ENCODE measurements at regions not wholly inside any gene's neighbourhood (a gene's known extent, or its start where the extent isn't known, plus 50 kb on each side); places are given as distances from the start of the nearest gene placed in this dataset.
A peak's percentile ranks its signal among the peaks of the same experiment; 100 is the strongest.

- Histone ChIP-seq H4K8ac (ENCODE audit: low read depth, low read length) (no peak overlapping the region), H3K27ac (ENCODE audit: low read depth, low read length) (no peak overlapping the region), H3K14ac (ENCODE audit: low read length) (no peak overlapping the region), H2BK5ac (ENCODE audit: low read depth, low read length, poor library complexity) (no peak overlapping the region), H3K27me3 (ENCODE audit: insufficient read depth, low read length) (no peaks in the 10 kb centered on the region), H3K4me3 (ENCODE audit: low read depth, low read length) (no peak overlapping the region), H3K9me3 (ENCODE audit: insufficient read depth, low read depth, low read length) (no peaks in the 10 kb centered on the region), H3K18ac (ENCODE audit: low read length) (no peak overlapping the region), H3K4me1 (ENCODE audit: control insufficient read depth in 1 of 2, insufficient read depth in 2 of 2, low read length in 2 of 2) (peaks cover 19 to 20% of the 10 kb centered on the region in 2 experiments), H4K91ac (ENCODE audit: low read depth, low read length) (peak overlapping the region; percentile 1), H2AFZ (ENCODE audit: insufficient read depth, low read length, poor library complexity) (no peak overlapping the region), H3K4me2 (ENCODE audit: low read length) (no peak overlapping the region), H3K36me3 (ENCODE audit: control insufficient read depth in 1 of 2, insufficient read depth in 2 of 2, low read length in 2 of 2) (no peaks in the 10 kb centered on the region), H3K79me1 (ENCODE audit: low read length) (peaks cover 13% of the 10 kb centered on the region), H2AK5ac (ENCODE audit: low read length) (no peak overlapping the region), H3K4ac (ENCODE audit: low read depth, low read length) (no peak overlapping the region), H2BK12ac (ENCODE audit: low read length) (peak overlapping the region; percentile 15), H3K23ac (ENCODE audit: low read length) (no peak overlapping the region), H4K12ac (ENCODE audit: low read depth, low read length) (no peak overlapping the region), H3K9ac (ENCODE audit: low read length) (no peak overlapping the region), H3K79me2 (ENCODE audit: control insufficient read depth, insufficient read depth, low read length, poor library complexity) (no peaks in the 10 kb centered on the region), H2BK120ac (ENCODE audit: insufficient read depth, low read length, poor library complexity) (no peak overlapping the region)
- WGBS (ENCODE audit: extremely low coverage, insufficient coverage, insufficient read length): 100% methylated on average over 2 of the region's 7 CpGs
- no peak for DNase-seq
Measured at GRCh38 chr13:40160618-40161350, 505.3 kb downstream of the COG6 start.

GRCh38 chr13:40161351-40161810 lies 505.1 kb downstream of the FOXO1 start:
- Histone ChIP-seq H3K36me3 (ENCODE audit: control insufficient read depth in 1 of 2, insufficient read depth in 2 of 2, low read length in 2 of 2) (no peaks in the 10 kb centered on the region), H3K18ac (ENCODE audit: low read length) (no peak overlapping the region), H4K91ac (ENCODE audit: low read depth, low read length) (no peak overlapping the region), H3K4me3 (ENCODE audit: low read depth, low read length) (no peak overlapping the region), H3K79me2 (ENCODE audit: control insufficient read depth, insufficient read depth, low read length, poor library complexity) (no peaks in the 10 kb centered on the region), H3K27ac (ENCODE audit: low read depth, low read length) (no peak overlapping the region), H2AFZ (ENCODE audit: insufficient read depth, low read length, poor library complexity) (no peak overlapping the region), H3K9ac (ENCODE audit: low read length) (no peak overlapping the region), H3K4ac (ENCODE audit: low read depth, low read length) (no peak overlapping the region), H3K4me1 (ENCODE audit: control insufficient read depth in 1 of 2, insufficient read depth in 2 of 2, low read length in 2 of 2) (peaks cover 19 to 20% of the 10 kb centered on the region in 2 experiments), H2BK12ac (ENCODE audit: low read length) (no peak overlapping the region), H4K12ac (ENCODE audit: low read depth, low read length) (no peak overlapping the region), H2AK5ac (ENCODE audit: low read length) (no peak overlapping the region), H2BK5ac (ENCODE audit: low read depth, low read length, poor library complexity) (no peak overlapping the region), H3K27me3 (ENCODE audit: insufficient read depth, low read length) (no peaks in the 10 kb centered on the region), H2BK120ac (ENCODE audit: insufficient read depth, low read length, poor library complexity) (no peak overlapping the region), H3K79me1 (ENCODE audit: low read length) (peaks cover 13% of the 10 kb centered on the region), H3K4me2 (ENCODE audit: low read length) (no peak overlapping the region), H3K23ac (ENCODE audit: low read length) (no peak overlapping the region), H4K8ac (ENCODE audit: low read depth, low read length) (no peak overlapping the region), H3K14ac (ENCODE audit: low read length) (no peak overlapping the region), H3K9me3 (ENCODE audit: insufficient read depth, low read depth, low read length) (no peaks in the 10 kb centered on the region)
- WGBS (ENCODE audit: extremely low coverage, insufficient coverage, insufficient read length): no CpG with 5 or more reads among the region's 4 CpGs
- no peak for DNase-seq

GRCh38 chr13:40161931-40162330 lies 504.5 kb downstream of the FOXO1 start:
- Histone ChIP-seq H2BK120ac (ENCODE audit: insufficient read depth, low read length, poor library complexity) (peak overlapping the region; percentile 35), H2AFZ (ENCODE audit: insufficient read depth, low read length, poor library complexity) (no peak overlapping the region), H3K18ac (ENCODE audit: low read length) (no peak overlapping the region), H3K9me3 (ENCODE audit: insufficient read depth, low read depth, low read length) (no peaks in the 10 kb centered on the region), H2BK12ac (ENCODE audit: low read length) (peak overlapping the region; percentile 3), H4K91ac (ENCODE audit: low read depth, low read length) (peak overlapping the region; percentile 72), H3K4me1 (ENCODE audit: control insufficient read depth in 1 of 2, insufficient read depth in 2 of 2, low read length in 2 of 2) (peaks cover 19 to 20% of the 10 kb centered on the region in 2 experiments), H4K12ac (ENCODE audit: low read depth, low read length) (no peak overlapping the region), H3K36me3 (ENCODE audit: control insufficient read depth in 1 of 2, insufficient read depth in 2 of 2, low read length in 2 of 2) (no peaks in the 10 kb centered on the region), H3K27ac (ENCODE audit: low read depth, low read length) (no peak overlapping the region), H2BK5ac (ENCODE audit: low read depth, low read length, poor library complexity) (no peak overlapping the region), H3K14ac (ENCODE audit: low read length) (peak overlapping the region; percentile 11), H3K4ac (ENCODE audit: low read depth, low read length) (no peak overlapping the region), H3K27me3 (ENCODE audit: insufficient read depth, low read length) (no peaks in the 10 kb centered on the region), H4K8ac (ENCODE audit: low read depth, low read length) (no peak overlapping the region), H2AK5ac (ENCODE audit: low read length) (peak overlapping the region; percentile 35), H3K79me2 (ENCODE audit: control insufficient read depth, insufficient read depth, low read length, poor library complexity) (no peaks in the 10 kb centered on the region), H3K4me2 (ENCODE audit: low read length) (no peak overlapping the region), H3K79me1 (ENCODE audit: low read length) (peaks cover 13% of the 10 kb centered on the region), H3K9ac (ENCODE audit: low read length) (no peak overlapping the region), H3K4me3 (ENCODE audit: low read depth, low read length) (no peak overlapping the region), H3K23ac (ENCODE audit: low read length) (no peak overlapping the region)
- no CpG with 5 or more reads among the region's 2 CpGs for WGBS (ENCODE audit: extremely low coverage, insufficient coverage, insufficient read length)
- no peak for DNase-seq

- Histone ChIP-seq H4K12ac (ENCODE audit: low read depth, low read length) (no peak overlapping the region), H3K4me2 (ENCODE audit: low read length) (no peak overlapping the region), H3K27ac (ENCODE audit: low read depth, low read length) (no peak overlapping the region)
Measured at GRCh38 chr13:40163066-40164000, 503.1 kb downstream of the FOXO1 start.

More at GRCh38 chr13:40163066-40164000, 503.1 kb downstream of the FOXO1 start:
- H3K23ac ChIP-seq (ENCODE audit: low read length): no peak overlapping the region
- H2BK12ac ChIP-seq (ENCODE audit: low read length): peak overlapping the region; percentile 28
- no peak overlapping the region for H4K8ac ChIP-seq (ENCODE audit: low read depth, low read length)
- peaks cover 18 to 19% of the 10 kb centered on the region in 2 experiments for H3K4me1 ChIP-seq (ENCODE audit: control insufficient read depth in 1 of 2, insufficient read depth in 2 of 2, low read length in 2 of 2)
- peak overlapping the region; percentile 7 for H3K14ac ChIP-seq (ENCODE audit: low read length)
- H3K79me2 ChIP-seq (ENCODE audit: control insufficient read depth, insufficient read depth, low read length, poor library complexity): no peaks in the 10 kb centered on the region
- peaks cover 13% of the 10 kb centered on the region for H3K79me1 ChIP-seq (ENCODE audit: low read length)
- H3K9me3 ChIP-seq (ENCODE audit: insufficient read depth, low read depth, low read length): no peaks in the 10 kb centered on the region
- peak overlapping the region; percentile 19 for H2BK120ac ChIP-seq (ENCODE audit: insufficient read depth, low read length, poor library complexity)
- no peaks in the 10 kb centered on the region for H3K36me3 ChIP-seq (ENCODE audit: control insufficient read depth in 1 of 2, insufficient read depth in 2 of 2, low read length in 2 of 2)
- H3K18ac ChIP-seq (ENCODE audit: low read length): peak overlapping the region; percentile 6
- H2BK5ac ChIP-seq (ENCODE audit: low read depth, low read length, poor library complexity): no peak overlapping the region
- H3K9ac ChIP-seq (ENCODE audit: low read length): no peak overlapping the region
- H3K4me3 ChIP-seq (ENCODE audit: low read depth, low read length): no peak overlapping the region
- no peak overlapping the region for H2AFZ ChIP-seq (ENCODE audit: insufficient read depth, low read length, poor library complexity)
- H2AK5ac ChIP-seq (ENCODE audit: low read length): no peak overlapping the region
- no CpG with 5 or more reads among the region's 11 CpGs for WGBS (ENCODE audit: extremely low coverage, insufficient coverage, insufficient read length)
- DNase-seq: peak; percentile 14 to 28
- H4K91ac ChIP-seq (ENCODE audit: low read depth, low read length): peak overlapping the region; percentile 52
- no peak overlapping the region for H3K4ac ChIP-seq (ENCODE audit: low read depth, low read length)
- no peaks in the 10 kb centered on the region for H3K27me3 ChIP-seq (ENCODE audit: insufficient read depth, low read length)

All from trophoblast cell (in vitro differentiated cells and primary cell).